ENCODE measurements at regions not wholly inside any gene's neighbourhood (a gene's known extent, or its start where the extent isn't known, plus 50 kb on each side); places are given as distances from the start of the nearest gene placed in this dataset.

DNA sequence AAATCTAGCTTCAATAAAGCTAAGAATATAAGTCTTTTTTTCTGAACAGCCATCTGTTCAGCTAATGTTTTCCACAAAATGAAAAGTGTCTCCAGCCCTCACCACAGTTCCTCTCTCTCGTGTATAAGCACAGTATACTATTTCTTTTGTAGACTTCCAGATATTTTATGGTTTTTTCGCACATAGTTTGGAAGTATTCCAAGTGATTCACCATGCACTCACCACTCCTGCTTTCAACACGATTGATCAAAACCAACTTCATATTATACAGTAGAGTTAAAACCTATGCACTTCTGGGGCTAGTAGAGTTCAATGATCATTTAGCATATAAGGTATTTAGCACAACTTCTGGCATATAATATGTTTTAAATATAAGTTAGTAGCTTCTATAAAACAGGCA lies 105.8 kb upstream of the DCAF12L1 start:
- TF ChIP-seq, protein P1, sequence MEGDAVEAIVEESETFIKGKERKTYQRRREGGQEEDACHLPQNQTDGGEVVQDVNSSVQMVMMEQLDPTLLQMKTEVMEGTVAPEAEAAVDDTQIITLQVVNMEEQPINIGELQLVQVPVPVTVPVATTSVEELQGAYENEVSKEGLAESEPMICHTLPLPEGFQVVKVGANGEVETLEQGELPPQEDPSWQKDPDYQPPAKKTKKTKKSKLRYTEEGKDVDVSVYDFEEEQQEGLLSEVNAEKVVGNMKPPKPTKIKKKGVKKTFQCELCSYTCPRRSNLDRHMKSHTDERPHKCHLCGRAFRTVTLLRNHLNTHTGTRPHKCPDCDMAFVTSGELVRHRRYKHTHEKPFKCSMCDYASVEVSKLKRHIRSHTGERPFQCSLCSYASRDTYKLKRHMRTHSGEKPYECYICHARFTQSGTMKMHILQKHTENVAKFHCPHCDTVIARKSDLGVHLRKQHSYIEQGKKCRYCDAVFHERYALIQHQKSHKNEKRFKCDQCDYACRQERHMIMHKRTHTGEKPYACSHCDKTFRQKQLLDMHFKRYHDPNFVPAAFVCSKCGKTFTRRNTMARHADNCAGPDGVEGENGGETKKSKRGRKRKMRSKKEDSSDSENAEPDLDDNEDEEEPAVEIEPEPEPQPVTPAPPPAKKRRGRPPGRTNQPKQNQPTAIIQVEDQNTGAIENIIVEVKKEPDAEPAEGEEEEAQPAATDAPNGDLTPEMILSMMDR (conservative IDR thresholded peaks at IDR 0.05; ENCODE audit: low read length), result no peak
- no peak for TF ChIP-seq EZH2phosphoT487 (IDR thresholded peaks at IDR 0.05; ENCODE audit: borderline replicate concordance, low read depth, low read length)

Measured in OCI-LY7 (cell line).